ENCODE measurements at regions not wholly inside any gene's neighbourhood (a gene's known extent, or its start where the extent isn't known, plus 50 kb on each side); places are given as distances from the start of the nearest gene placed in this dataset.
A peak's percentile ranks its signal among the peaks of the same experiment; 100 is the strongest.

DNA sequence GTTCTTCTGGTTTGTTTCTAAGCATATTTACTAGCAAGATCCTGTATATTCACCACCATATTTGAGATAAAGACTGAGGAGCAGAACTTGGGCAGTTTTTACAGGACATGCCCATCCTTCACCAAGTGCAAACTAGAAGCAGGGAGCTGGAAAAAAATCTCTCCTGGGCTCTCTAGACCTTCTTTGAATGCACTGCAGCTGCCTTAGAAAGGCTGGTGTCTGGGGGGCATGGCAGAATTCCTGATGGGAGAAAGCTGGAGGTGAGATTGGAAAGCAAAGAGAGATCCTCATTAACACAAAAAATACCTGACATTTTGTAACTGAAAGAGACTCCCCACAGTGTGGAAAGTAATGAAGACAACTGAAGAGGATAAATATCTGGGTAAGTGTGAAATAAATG is 1612.1 kb downstream of the OLFM4 start:
- Histone ChIP-seq H3K9ac (replicated peaks in 1 of 4; ENCODE audit: extremely low read depth in 1 of 4, low read depth in 3 of 4, low read length in 3 of 4) (no peak overlapping the region), H3K9me3 (ENCODE audit: insufficient read depth in 2 of 2, low read depth in 1 of 2, low read length in 1 of 2) (no peaks in the 10 kb centered on the region), H4K5ac (ENCODE audit: insufficient read length, low read depth, low read length) (peak overlapping the region; percentile 44), H4K8ac (ENCODE audit: extremely low read depth, insufficient read depth, low read length) (no peak overlapping the region), H3K23me2 (ENCODE audit: low read depth, low read length) (0 out of 2 replicates have a peak, but pooled peaks cover 1% of the 10 kb centered on the region), H3K4me3 (ENCODE audit: extremely low read depth in 1 of 4, insufficient read depth in 2 of 4, low read depth in 3 of 4, low read length in 4 of 4) (no peak overlapping the region), H3K56ac (replicated peaks; ENCODE audit: insufficient read length, low read depth, low read length) (no peak overlapping the region), H3K4ac (replicated peaks; ENCODE audit: insufficient read length, low read depth, low read length) (no peak overlapping the region), H3K23ac (ENCODE audit: insufficient read length) (no peak overlapping the region), H2BK120ac (replicated peaks; ENCODE audit: low read depth, low read length) (no peak overlapping the region), H2BK20ac (ENCODE audit: low read length) (no peak overlapping the region), H4K91ac (replicated peaks; ENCODE audit: insufficient read length, low read length) (no peak overlapping the region), H3K27ac (ENCODE audit: low read depth, low read length) (no peak overlapping the region), H2BK12ac (ENCODE audit: low read depth, low read length) (no peak overlapping the region), H3K18ac (ENCODE audit: extremely low read depth, low read length) (no peak overlapping the region; the same call in 1 of the 2 replicates), H4K20me1 (replicated peaks in 1 of 2; ENCODE audit: control insufficient read depth in 1 of 2, insufficient read depth in 2 of 2, low read length in 2 of 2) (no peaks in the 10 kb centered on the region), H2AK5ac (ENCODE audit: low read depth, low read length) (no peak overlapping the region), H2BK15ac (ENCODE audit: low read length) (no peak overlapping the region), H3K79me1 (ENCODE audit: low read depth, low read length) (no peaks in the 10 kb centered on the region), H2AFZ (ENCODE audit: low read length) (no peak overlapping the region), H3K4me2 (ENCODE audit: insufficient read depth in 1 of 2, low read depth in 2 of 2, low read length in 2 of 2) (peak overlapping the region in 1 of 2 experiments; percentile 20; a peak in 1 of 4 replicates), H3K27me3 (replicated peaks in 1 of 4; ENCODE audit: control insufficient read depth in 3 of 4, extremely low read depth in 1 of 4, insufficient read depth in 3 of 4, low read length in 3 of 4) (no peaks in the 10 kb centered on the region), H3K4me1 (replicated peaks in 1 of 4; ENCODE audit: control insufficient read depth in 3 of 4, insufficient read depth in 4 of 4, low read length in 3 of 4) (peaks cover 0 to 8% (median 8%) of the 10 kb centered on the region in 4 experiments; a peak in 5 of 7 replicates), H3K36me3 (ENCODE audit: control insufficient read depth in 2 of 4, insufficient read depth in 4 of 4, low read length in 3 of 4) (no peaks in the 10 kb centered on the region), H3K79me2 (ENCODE audit: control insufficient read depth in 1 of 2, insufficient read depth in 2 of 2, low read length in 2 of 2) (no peaks in the 10 kb centered on the region), H2BK5ac (ENCODE audit: low read depth, low read length) (no peak overlapping the region), H3K14ac (ENCODE audit: insufficient read length) (no peak overlapping the region)
- CTCF ChIA-PET (ENCODE audit: partially characterized antibody), result interaction anchor here (0.6 kb wide), 1 partner anchor 18 kb away, joined by 3 read pairs; no protein-coding TSS in a partner anchor
- no peak for TF ChIP-seq SP2 (IDR thresholded peaks at IDR 0.05; ENCODE audit: low read length)
- no peak for TF ChIP-seq CHD2 (IDR thresholded peaks at IDR 0.05; ENCODE audit: low read length)
- no peak for TF ChIP-seq ATF2 (IDR thresholded peaks at IDR 0.05; ENCODE audit: low read length)
- no peak for TF ChIP-seq KDM4A (IDR thresholded peaks at IDR 0.05; ENCODE audit: low read depth, low read length, severe bottlenecking)
- TF ChIP-seq FOSL1 (IDR thresholded peaks at IDR 0.05; ENCODE audit: insufficient read depth, low read depth, low read length), result no peak
- TF ChIP-seq BRCA1 (IDR thresholded peaks at IDR 0.05; ENCODE audit: low read depth, low read length), result no peak
- DNase-seq (ENCODE audit: low read depth in 1 of 2, low spot score in 2 of 2) (no peak), FAIRE-seq (no peak)
- POLR2A ChIA-PET (ENCODE audit: partially characterized antibody), result no interaction called here

Measured in H1 (cell line).